ENCODE measurements at regions not wholly inside any gene's neighbourhood (a gene's known extent, or its start where the extent isn't known, plus 50 kb on each side); places are given as distances from the start of the nearest gene placed in this dataset.
"Not testable (repeated sequence)": the region's sequence is repeated elsewhere in the genome, so short reads cannot be mapped to it uniquely, and the experiment has no call there.

DNA sequence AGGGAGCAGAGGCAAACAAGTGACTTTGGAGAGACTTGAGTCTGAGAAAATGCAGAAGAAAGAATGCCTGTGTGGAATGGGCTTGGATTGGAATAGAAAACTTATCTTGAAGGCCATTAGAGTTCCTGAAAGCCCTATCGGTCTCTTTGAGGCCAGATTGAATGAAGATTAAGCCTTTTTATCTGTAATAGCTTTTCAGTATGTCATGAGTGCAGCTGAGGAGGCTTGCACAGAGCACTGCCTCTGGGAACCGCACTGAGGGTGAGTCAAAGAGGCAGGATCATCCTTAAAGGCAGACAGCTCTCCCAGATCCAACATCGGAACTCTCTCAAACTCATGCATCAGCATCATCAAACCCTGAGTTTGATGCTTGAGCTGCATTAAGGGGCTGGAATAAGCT lies 515.2 kb downstream of the NTRK3 start:
- intact Hi-C loops (cut with DNase I; ENCODE audit: low total_unique reads), result no loop called here
- Histone ChIP-seq H3K27me3 (no peaks in the 10 kb centered on the region), H3K4me3 (no peak overlapping the region), H3K36me3 (no peaks in the 10 kb centered on the region), H3K27ac (no peak overlapping the region), H3K4me1 (no peaks in the 10 kb centered on the region), H3K9me3 (no peaks in the 10 kb centered on the region)
- DNase-seq, result no peak
- TF ChIP-seq, protein P1, sequence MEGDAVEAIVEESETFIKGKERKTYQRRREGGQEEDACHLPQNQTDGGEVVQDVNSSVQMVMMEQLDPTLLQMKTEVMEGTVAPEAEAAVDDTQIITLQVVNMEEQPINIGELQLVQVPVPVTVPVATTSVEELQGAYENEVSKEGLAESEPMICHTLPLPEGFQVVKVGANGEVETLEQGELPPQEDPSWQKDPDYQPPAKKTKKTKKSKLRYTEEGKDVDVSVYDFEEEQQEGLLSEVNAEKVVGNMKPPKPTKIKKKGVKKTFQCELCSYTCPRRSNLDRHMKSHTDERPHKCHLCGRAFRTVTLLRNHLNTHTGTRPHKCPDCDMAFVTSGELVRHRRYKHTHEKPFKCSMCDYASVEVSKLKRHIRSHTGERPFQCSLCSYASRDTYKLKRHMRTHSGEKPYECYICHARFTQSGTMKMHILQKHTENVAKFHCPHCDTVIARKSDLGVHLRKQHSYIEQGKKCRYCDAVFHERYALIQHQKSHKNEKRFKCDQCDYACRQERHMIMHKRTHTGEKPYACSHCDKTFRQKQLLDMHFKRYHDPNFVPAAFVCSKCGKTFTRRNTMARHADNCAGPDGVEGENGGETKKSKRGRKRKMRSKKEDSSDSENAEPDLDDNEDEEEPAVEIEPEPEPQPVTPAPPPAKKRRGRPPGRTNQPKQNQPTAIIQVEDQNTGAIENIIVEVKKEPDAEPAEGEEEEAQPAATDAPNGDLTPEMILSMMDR (IDR thresholded peaks at IDR 0.05), result no peak

DNA sequence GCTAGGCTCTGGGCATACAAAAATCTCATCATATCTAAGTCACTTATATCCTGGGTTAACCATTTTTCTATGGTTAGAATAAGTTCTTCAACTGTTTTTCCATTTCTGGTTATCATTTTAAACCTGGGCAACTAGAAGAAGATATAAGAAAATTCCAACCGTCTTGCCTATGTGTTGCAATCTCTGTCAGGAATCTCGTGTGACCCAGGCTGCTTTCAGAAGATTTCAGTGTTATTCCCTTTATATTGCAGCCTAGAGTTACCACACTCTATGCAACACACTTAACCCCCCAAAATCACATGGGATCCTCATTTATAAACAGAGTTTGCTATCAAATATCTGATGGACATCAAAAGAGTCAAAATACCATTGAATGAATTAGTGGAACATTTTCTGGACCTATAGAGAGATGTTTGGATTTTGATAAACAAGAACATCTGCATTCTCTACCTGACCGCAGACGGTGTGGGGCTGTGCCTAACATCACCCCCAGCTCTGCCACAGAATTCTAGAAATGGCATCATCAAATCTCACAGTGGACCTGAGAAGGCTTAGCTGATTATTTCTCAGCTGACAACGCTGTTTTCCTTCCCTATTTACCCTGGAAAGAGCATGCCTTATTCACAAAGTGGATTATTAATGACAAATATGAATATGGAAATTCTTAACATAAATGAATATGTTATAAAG lies 515.7 kb downstream of the NTRK3 start:
- DNase-seq, result no peak
- H3K4me3 ChIP-seq, result no peak overlapping the region
- H3K9me3 ChIP-seq, result no peaks in the 10 kb centered on the region
- no peaks in the 10 kb centered on the region for H3K36me3 ChIP-seq
- intact Hi-C loops (cut with DNase I; ENCODE audit: low total_unique reads), result no loop called here
- no peaks in the 10 kb centered on the region for H3K27me3 ChIP-seq
- no peaks in the 10 kb centered on the region for H3K4me1 ChIP-seq
- no peak overlapping the region for H3K27ac ChIP-seq
- TF ChIP-seq, protein P1 (IDR thresholded peaks at IDR 0.05), result no peak

- no peaks in the 10 kb centered on the region for H3K9me3 ChIP-seq
- H3K36me3 ChIP-seq, result no peaks in the 10 kb centered on the region
- intact Hi-C loops (cut with DNase I; ENCODE audit: low total_unique reads), result no loop called here
- H3K27me3 ChIP-seq, result no peaks in the 10 kb centered on the region
- no peak for DNase-seq
- no peak overlapping the region for H3K27ac ChIP-seq
- TF ChIP-seq, protein P1 (IDR thresholded peaks at IDR 0.05), result no peak
- H3K4me3 ChIP-seq, result no peak overlapping the region
- no peaks in the 10 kb centered on the region for H3K4me1 ChIP-seq
These were observed 516.7 kb downstream of the NTRK3 start for GRCh38 chr15:87739866-87740265.

DNA sequence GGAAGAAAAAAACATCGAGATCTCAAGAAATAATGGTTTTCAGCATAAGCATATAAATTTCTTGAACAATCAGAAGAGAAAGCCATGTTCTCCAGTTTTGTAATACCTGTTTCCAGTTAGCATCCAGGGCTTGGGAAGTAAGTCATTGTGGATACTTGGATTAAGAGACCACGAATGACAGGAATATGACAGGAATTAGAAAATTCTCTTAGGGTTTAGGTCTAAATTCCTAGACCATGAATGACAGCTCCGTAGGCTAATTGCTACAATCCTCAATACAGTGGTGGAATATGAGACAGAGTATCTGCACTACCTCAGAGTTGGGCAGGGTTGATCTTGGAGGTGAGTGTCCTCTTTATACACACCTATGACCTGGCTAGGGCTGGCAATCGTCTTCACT lies 517.5 kb downstream of the NTRK3 start:
- H3K27me3 ChIP-seq, result no peaks in the 10 kb centered on the region
- no peak overlapping the region for H3K4me3 ChIP-seq
- no peaks in the 10 kb centered on the region for H3K36me3 ChIP-seq
- TF ChIP-seq, protein P1 (IDR thresholded peaks at IDR 0.05), result no peak
- no peaks in the 10 kb centered on the region for H3K9me3 ChIP-seq
- DNase-seq, result no peak
- intact Hi-C loops (cut with DNase I; ENCODE audit: low total_unique reads), result no loop called here
- H3K4me1 ChIP-seq, result no peaks in the 10 kb centered on the region
- H3K27ac ChIP-seq, result no peak overlapping the region

DNA sequence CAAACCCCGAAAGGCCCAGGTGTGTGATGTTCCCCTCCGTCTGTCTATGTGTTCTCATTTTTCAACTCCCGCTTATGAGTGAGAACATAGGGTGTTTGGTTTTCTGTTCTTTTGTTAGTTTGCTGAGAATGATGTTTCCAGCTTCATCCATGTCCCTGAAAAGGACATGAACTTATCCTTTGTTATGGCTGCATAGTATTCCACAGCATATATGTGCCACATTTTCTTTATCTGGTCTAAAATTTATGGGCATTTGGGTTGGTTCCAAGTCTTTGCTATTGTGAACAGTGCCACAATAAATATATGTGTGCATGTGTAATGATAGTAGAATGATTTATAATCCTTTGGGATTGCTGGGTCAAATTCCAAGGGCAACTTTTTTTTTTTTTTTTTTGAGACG lies 519.1 kb downstream of the NTRK3 start:
- H3K27me3 ChIP-seq; H3K4me3 ChIP-seq; H3K9me3 ChIP-seq; DNase-seq; H3K36me3 ChIP-seq; H3K27ac ChIP-seq; H3K4me1 ChIP-seq; intact Hi-C loops (cut with DNase I; ENCODE audit: low total_unique reads): not testable (repeated sequence)

GRCh38 chr15:87736891-87737389 lies 519.6 kb downstream of the NTRK3 start:
- no peaks in the 10 kb centered on the region for H3K36me3 ChIP-seq
- intact Hi-C loops (cut with DNase I; ENCODE audit: low total_unique reads), result no loop called here
- H3K4me3 ChIP-seq, result no peak overlapping the region
- no peak overlapping the region for H3K27ac ChIP-seq
- H3K4me1 ChIP-seq, result no peaks in the 10 kb centered on the region
- no peaks in the 10 kb centered on the region for H3K9me3 ChIP-seq
- TF ChIP-seq, protein P1 (IDR thresholded peaks at IDR 0.05), result no peak
- H3K27me3 ChIP-seq, result no peaks in the 10 kb centered on the region
- DNase-seq, result no peak

Data from tibial artery (tissue), 4 donors.